SU-DHL-6 (cell line): ENCODE measurements at regions not wholly inside any gene's neighbourhood (a gene's known extent, or its start where the extent isn't known, plus 50 kb on each side); places are given as distances from the start of the nearest gene placed in this dataset.

Experiments
- H2AFZ ChIP-seq: fragments of 200-600 bp; sonication (generic); 2 replicates; pipeline ENCODE4 v1.6.1; 2014; ENCODE audit warnings: low read depth, mild to moderate bottlenecking, moderate library complexity, mixed read lengths, antibody characterized with exemption, low read length; ENCODE audit not compliant: severe bottlenecking
- H3F3A ChIP-seq: fragments of 200-600 bp; shearing (Covaris generic); 2 replicates; pipeline ENCODE4 v1.6.0; 2016; ENCODE audit warnings: antibody characterized with exemption, mild to moderate bottlenecking; ENCODE audit not compliant: insufficient read depth
- H3K27ac ChIP-seq: fragments of 200-600 bp; sonication (generic); 2 replicates; pipeline ENCODE4 v1.5.1; 2016; ENCODE audit warnings: low read depth, mild to moderate bottlenecking, low read length, moderate library complexity, mixed read lengths
- H3K27me3 ChIP-seq: fragments of 200-600 bp; sonication (generic), shearing (Covaris generic); 2 replicates; pipeline ENCODE4 v1.6.0; 2014; ENCODE audit warnings: mild to moderate bottlenecking, low read length
- H3K36me3 ChIP-seq: fragments of 200-600 bp; sonication (generic); 2 replicates; pipeline ENCODE4 v1.6.1; 2014; ENCODE audit warnings: mild to moderate bottlenecking, low read length, mixed read lengths
- H3K4me2 ChIP-seq: fragments of 300-600, 200-600 bp; shearing (Covaris generic), sonication (generic); 2 replicates; pipeline ENCODE4 v1.6.0; 2014; ENCODE audit warnings: low read length, low read depth, mild to moderate bottlenecking; ENCODE audit not compliant: poor library complexity, severe bottlenecking
- H3K4me3 ChIP-seq: fragments of 200-600 bp; sonication (generic); 2 replicates; pipeline ENCODE4 v1.5.1; 2014; ENCODE audit warnings: antibody characterized with exemption, low read length, mild to moderate bottlenecking, mixed read lengths; ENCODE audit not compliant: insufficient read depth, poor library complexity, severe bottlenecking
- H3K79me2 ChIP-seq: fragments of 200-600 bp; sonication (generic); 2 replicates; pipeline ENCODE4 v1.6.1; 2014; ENCODE audit warnings: mild to moderate bottlenecking, low read length, moderate library complexity; ENCODE audit not compliant: insufficient read depth
- H3K9ac ChIP-seq: fragments of 200-600 bp; sonication (generic); 2 replicates; pipeline ENCODE4 v1.7.0; 2014; ENCODE audit warnings: mild to moderate bottlenecking, low read length
- H3K9me2 ChIP-seq: fragments of 200-600 bp; sonication (generic); replicated peaks from 2 replicates; pipeline ENCODE4 v1.6.1; 2014; ENCODE audit warnings: low read length; ENCODE audit not compliant: insufficient read depth
- H3K9me3 ChIP-seq: fragments of 200-600 bp; sonication (generic); 2 replicates; pipeline ENCODE4 v1.6.1; 2014; ENCODE audit warnings: low read length, mixed read lengths; ENCODE audit not compliant: insufficient read depth
- H4K20me1 ChIP-seq: fragments of 200-600 bp; sonication (generic); 2 replicates; pipeline ENCODE4 v1.6.1; 2014; ENCODE audit warnings: low read depth, mild to moderate bottlenecking, antibody characterized with exemption, low read length, moderate library complexity, mixed read lengths
- CTCF ChIP-seq: fragments of 200-600 bp; sonication (generic); IDR thresholded peaks from one replicate; pipeline ENCODE4 v1.5.1; 2017; ENCODE audit warnings: antibody characterized with exemption, mild to moderate bottlenecking, low read length, moderate library complexity; ENCODE audit not compliant: insufficient read depth, poor library complexity, severe bottlenecking
- EZH2phosphoT487 ChIP-seq: fragments of 200-600 bp; sonication (generic), shearing (Covaris generic); conservative IDR thresholded peaks from 2 replicates; pipeline ENCODE4 v1.6.1; 2018; ENCODE audit warnings: mild to moderate bottlenecking, antibody characterized with exemption, low read length, moderate library complexity, mixed read lengths

- Histone ChIP-seq H3K9me3 (no peaks in the 10 kb centered on the region), H3K4me3 (no peak overlapping the region), H3K27ac (no peak overlapping the region), H2AFZ (no peak overlapping the region), H4K20me1 (no peaks in the 10 kb centered on the region), H3K4me2 (no peak overlapping the region), H3K9ac (no peak overlapping the region), H3K36me3 (no peaks in the 10 kb centered on the region), H3K9me2 (no peaks in the 10 kb centered on the region), H3K27me3 (no peaks in the 10 kb centered on the region), H3K79me2 (no peaks in the 10 kb centered on the region), H3F3A (no peaks in the 10 kb centered on the region)
- TF ChIP-seq EZH2phosphoT487: no peak
Measured at GRCh38 chr20:48186915-48187314, 401.6 kb upstream of the SULF2 start.

DNA sequence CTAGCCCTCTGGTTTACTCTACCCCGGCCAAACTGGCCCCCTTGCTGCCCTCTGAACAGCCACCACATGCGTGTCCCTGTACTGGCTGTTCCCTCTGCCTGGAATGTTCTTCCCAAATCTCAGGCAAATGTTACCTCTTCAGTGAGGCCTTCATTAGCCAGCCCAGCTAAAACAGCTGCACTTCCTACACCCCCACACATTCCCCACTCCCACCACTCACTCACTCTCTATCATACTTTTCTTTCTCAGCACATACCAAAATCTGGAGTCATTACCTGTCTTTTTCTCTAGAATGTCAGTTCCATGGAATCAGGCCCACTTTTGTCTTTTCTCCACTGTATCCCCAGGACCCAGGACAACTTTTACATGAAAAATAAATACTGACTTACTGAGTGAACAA lies 401.2 kb upstream of the SULF2 start:
- H3K36me3 ChIP-seq: no peaks in the 10 kb centered on the region
- H4K20me1 ChIP-seq: no peaks in the 10 kb centered on the region
- H3K27ac ChIP-seq: no peak overlapping the region
- H3F3A ChIP-seq: no peaks in the 10 kb centered on the region
- no peak overlapping the region for H3K4me2 ChIP-seq
- no peak overlapping the region for H2AFZ ChIP-seq
- TF ChIP-seq EZH2phosphoT487 (no peak), CTCF (no peak)
- H3K79me2 ChIP-seq: no peaks in the 10 kb centered on the region
- H3K27me3 ChIP-seq: no peaks in the 10 kb centered on the region
- H3K9ac ChIP-seq: no peak overlapping the region
- H3K9me3 ChIP-seq: no peaks in the 10 kb centered on the region
- H3K9me2 ChIP-seq: no peaks in the 10 kb centered on the region
- H3K4me3 ChIP-seq: no peak overlapping the region

DNA sequence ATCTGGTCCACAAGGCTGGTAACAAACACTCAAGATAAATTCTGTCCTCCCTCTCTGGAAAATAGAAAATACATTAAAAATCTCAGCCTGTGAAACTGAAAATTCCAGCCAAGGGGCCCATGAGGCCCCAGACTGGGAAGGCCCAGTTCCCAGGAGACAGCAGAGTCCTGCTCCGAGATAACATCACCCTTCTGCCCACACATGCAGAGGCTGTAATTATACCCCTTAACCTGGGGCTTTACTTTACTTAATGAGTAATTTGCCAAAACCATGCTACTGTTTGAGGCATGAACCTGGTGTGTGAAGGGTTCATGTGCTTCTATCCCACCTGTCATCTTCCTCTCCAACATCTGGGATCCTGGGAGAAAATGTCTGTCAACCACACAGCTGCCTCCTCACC lies 398.9 kb upstream of the SULF2 start:
- TF ChIP-seq CTCF (no peak), EZH2phosphoT487 (no peak)
- no peak overlapping the region for H3K4me3 ChIP-seq
- no peaks in the 10 kb centered on the region for H3F3A ChIP-seq
- no peaks in the 10 kb centered on the region for H4K20me1 ChIP-seq
- no peaks in the 10 kb centered on the region for H3K9me2 ChIP-seq
- H3K9me3 ChIP-seq: no peaks in the 10 kb centered on the region
- H3K4me2 ChIP-seq: no peak overlapping the region
- H3K9ac ChIP-seq: no peak overlapping the region
- no peak overlapping the region for H2AFZ ChIP-seq
- H3K79me2 ChIP-seq: no peaks in the 10 kb centered on the region
- H3K27me3 ChIP-seq: no peaks in the 10 kb centered on the region
- H3K36me3 ChIP-seq: no peaks in the 10 kb centered on the region
- no peak overlapping the region for H3K27ac ChIP-seq

- Histone ChIP-seq H4K20me1 (no peaks in the 10 kb centered on the region), H2AFZ (no peak overlapping the region), H3K27ac (no peak overlapping the region), H3K9me3 (no peaks in the 10 kb centered on the region), H3F3A (no peaks in the 10 kb centered on the region), H3K36me3 (no peaks in the 10 kb centered on the region), H3K4me3 (no peak overlapping the region), H3K9me2 (no peaks in the 10 kb centered on the region), H3K79me2 (no peaks in the 10 kb centered on the region), H3K9ac (no peak overlapping the region), H3K4me2 (no peak overlapping the region), H3K27me3 (no peaks in the 10 kb centered on the region)
- TF ChIP-seq EZH2phosphoT487 (no peak), CTCF (no peak)
Measured at GRCh38 chr20:48181261-48181935, 396.1 kb upstream of the SULF2 start.
